ENCODE measurements at regions not wholly inside any gene's neighbourhood (a gene's known extent, or its start where the extent isn't known, plus 50 kb on each side); places are given as distances from the start of the nearest gene placed in this dataset.

DNA sequence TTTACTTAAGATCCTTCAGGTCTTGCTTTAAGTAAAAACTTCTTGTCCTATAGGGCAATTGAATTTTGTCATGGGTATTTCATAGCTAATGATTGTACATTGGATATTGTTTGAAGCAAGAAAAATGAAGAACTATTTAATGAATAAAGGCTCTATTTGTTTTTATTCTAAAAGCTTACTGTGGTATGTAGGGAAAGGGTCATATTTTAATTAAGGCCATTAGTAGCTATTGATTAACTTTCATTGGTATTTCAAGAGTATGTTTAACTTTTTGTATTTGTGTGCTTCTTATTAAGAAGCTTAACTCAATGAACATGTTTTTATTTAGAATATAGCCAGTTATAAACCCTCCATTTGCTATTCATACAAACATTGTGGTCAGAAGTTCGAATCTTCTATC, 1951.8 kb upstream of the ADGRL3 start:
- no peak overlapping the region for H4K91ac ChIP-seq (ENCODE audit: insufficient read length, low read depth, low read length)
- H2BK20ac ChIP-seq (ENCODE audit: low read depth, low read length, poor library complexity, severe bottlenecking) = no peak overlapping the region
- H3K36me3 Mint-ChIP-seq (ENCODE audit: insufficient read depth in 1 of 3, low read depth in 3 of 3) = peaks cover 0 to 5% (median 3%) of the 10 kb centered on the region in 3 experiments; a peak in 4 of 7 replicates
- H3K4me3 Mint-ChIP-seq = no peak overlapping the region
- no peaks in the 10 kb centered on the region for H3K27me3 ChIP-seq (ENCODE audit: insufficient read depth, low read length)
- no peaks in the 10 kb centered on the region for H3K23me2 ChIP-seq (ENCODE audit: insufficient read length, low read depth, low read length, poor library complexity, severe bottlenecking)
- H3K79me1 ChIP-seq (ENCODE audit: insufficient read depth, low read depth, low read length, poor library complexity, severe bottlenecking) = no peaks in the 10 kb centered on the region
- H3K79me2 ChIP-seq (ENCODE audit: insufficient read depth, low read length) = no peaks in the 10 kb centered on the region
- H3K27ac ChIP-seq (ENCODE audit: insufficient read length, low read depth, low read length) = no peak overlapping the region
- H3T11ph ChIP-seq (ENCODE audit: low read length) = no peak overlapping the region
- no peak overlapping the region for H2BK12ac ChIP-seq (ENCODE audit: insufficient read length, low read depth, low read length)
- no peak overlapping the region for H4K8ac ChIP-seq (replicated peaks; ENCODE audit: insufficient read length, low read depth, low read length)
- no peak overlapping the region for H2AFZ ChIP-seq (ENCODE audit: low read length)
- peaks cover 6 to 11% of the 10 kb centered on the region in 2 experiments for H3K9me3 Mint-ChIP-seq
- no peak overlapping the region for H3K18ac ChIP-seq (ENCODE audit: insufficient read length, low read depth, low read length)
- no CpG with 5 or more reads among the region's 1 CpG for WGBS (ENCODE audit: extremely low coverage, insufficient read length, low lambda C conversion rate)
- no peak overlapping the region for H2BK5ac ChIP-seq (ENCODE audit: insufficient read length, low read length)
- no peak overlapping the region for H3K14ac ChIP-seq (ENCODE audit: insufficient read depth, low read length)
- H4K20me1 ChIP-seq (ENCODE audit: control insufficient read depth, insufficient read depth, insufficient read length) = no peaks in the 10 kb centered on the region
- no peak overlapping the region for H3K27ac Mint-ChIP-seq
- H2BK120ac ChIP-seq (ENCODE audit: low read depth, low read length, poor library complexity, severe bottlenecking) = no peak overlapping the region
- no peaks in the 10 kb centered on the region for H3K4me1 ChIP-seq (ENCODE audit: insufficient read depth, low read length)
- no peak for DNase-seq
- H4K5ac ChIP-seq (ENCODE audit: insufficient read length, low read depth, low read length) = no peak overlapping the region
- no peak overlapping the region for H3K4ac ChIP-seq (ENCODE audit: low read depth, low read length)
- no peak overlapping the region for H2AK5ac ChIP-seq (ENCODE audit: insufficient read length, low read length)
- no peak overlapping the region for H2BK15ac ChIP-seq (ENCODE audit: low read depth, low read length)
- no peaks in the 10 kb centered on the region for H3K4me1 Mint-ChIP-seq
- no peak overlapping the region for H3K23ac ChIP-seq (ENCODE audit: insufficient read length, low read depth, low read length)
- H3K4me2 ChIP-seq (ENCODE audit: insufficient read depth, insufficient read length, low read length) = no peak overlapping the region
- no peak overlapping the region for H3K56ac ChIP-seq (ENCODE audit: insufficient read length, low read depth, low read length)
- H3K9ac ChIP-seq (ENCODE audit: extremely low read depth, insufficient read length, low read length) = no peak overlapping the region
- TF ChIP-seq CTCF (conservative IDR thresholded peaks at IDR 0.05) = no peak
- no peaks in the 10 kb centered on the region for H3K27me3 Mint-ChIP-seq (ENCODE audit: low read depth)
- no peaks in the 10 kb centered on the region for H3K9me3 ChIP-seq (ENCODE audit: control insufficient read depth, low read depth, low read length)

Measured in H9 (cell line).